GM10248 (cell line): ENCODE measurements at regions not wholly inside any gene's neighbourhood (a gene's known extent, or its start where the extent isn't known, plus 50 kb on each side); places are given as distances from the start of the nearest gene placed in this dataset.

Experiments used
- CTCF ChIA-PET: fragments of 300-600 bp; sonication (Branson Sonifier 250); formaldehyde crosslinking; extraction: SDS; loops from one replicate; lab custom pipeline; 2021; ENCODE audit warnings: antibody characterized with exemption; lab: Yijun Ruan, JAX
- POLR2A ChIA-PET: fragments of 350-650 bp; sonication (Branson Sonifier 250); formaldehyde crosslinking; extraction: SDS; loops from one replicate; lab custom pipeline; 2020; ENCODE audit warnings: antibody characterized with exemption; lab: Yijun Ruan, JAX
- DNase-seq: peaks from one replicate; pipeline ENCODE4 v3.0.0; 2012; ENCODE audit errors: extremely low spot score
- CTCF ChIP-seq: IDR thresholded peaks from 2 replicates; pipeline ENCODE4 v1.5.1; 2012; ENCODE audit warnings: mild to moderate bottlenecking, low read depth; ENCODE audit errors: extremely low read depth, missing control alignments, control extremely low read depth

- CTCF ChIA-PET = interaction anchor here (1.2 kb wide), 1 partner anchor 13 kb away, joined by 3 read pairs; no protein-coding TSS in a partner anchor
- POLR2A ChIA-PET = no interaction called here
- DNase-seq = no peak
- no peak for TF ChIP-seq CTCF
Observed at GRCh38 chrX:69080855-69081465, 84.3 kb downstream of the PJA1 start.

- no peak for DNase-seq
- TF ChIP-seq CTCF = no peak
- CTCF ChIA-PET = no interaction called here
- POLR2A ChIA-PET = no interaction called here
Observed at GRCh38 chrX:69079268-69079667, 86.0 kb downstream of the PJA1 start.

- ChIA-PET POLR2A (no interaction called here), CTCF (interaction anchor here (3.0 kb wide), 1 partner anchor 16 kb away, joined by 9 read pairs; no protein-coding TSS in a partner anchor)
- no peak for TF ChIP-seq CTCF
- no peak for DNase-seq
Observed at GRCh38 chrX:69077895-69078455, 87.3 kb downstream of the PJA1 start.

GRCh38 chrX:69076088-69076487 is 89.2 kb downstream of the PJA1 start:
- ChIA-PET POLR2A (no interaction called here), CTCF (interaction anchor here (3.0 kb wide), 1 partner anchor 18 kb away, joined by 9 read pairs; no protein-coding TSS in a partner anchor)
- no peak for TF ChIP-seq CTCF
- no peak for DNase-seq

GRCh38 chrX:69074726-69075125 is 90.5 kb downstream of the PJA1 start:
- POLR2A ChIA-PET = no interaction called here
- CTCF ChIA-PET = interaction anchor here (3.0 kb wide), 1 partner anchor 19 kb away, joined by 9 read pairs; no protein-coding TSS in a partner anchor
- DNase-seq = no peak
- TF ChIP-seq CTCF = no peak

GRCh38 chrX:69073721-69074120 is 91.5 kb downstream of the PJA1 start:
- POLR2A ChIA-PET = no interaction called here
- no peak for TF ChIP-seq CTCF
- DNase-seq = no peak
- CTCF ChIA-PET = no interaction called here
